NCI-H345 (cell line): ENCODE measurements at regions not wholly inside any gene's neighbourhood (a gene's known extent, or its start where the extent isn't known, plus 50 kb on each side); places are given as distances from the start of the nearest gene placed in this dataset.
"Not testable (repeated sequence)": the region's sequence is repeated elsewhere in the genome, so short reads cannot be mapped to it uniquely, and the experiment has no call there.

Source experiments
- DNase-seq: peaks from one replicate; lab custom pipeline; 2025; lab: John Stamatoyannopoulos, UW

DNA sequence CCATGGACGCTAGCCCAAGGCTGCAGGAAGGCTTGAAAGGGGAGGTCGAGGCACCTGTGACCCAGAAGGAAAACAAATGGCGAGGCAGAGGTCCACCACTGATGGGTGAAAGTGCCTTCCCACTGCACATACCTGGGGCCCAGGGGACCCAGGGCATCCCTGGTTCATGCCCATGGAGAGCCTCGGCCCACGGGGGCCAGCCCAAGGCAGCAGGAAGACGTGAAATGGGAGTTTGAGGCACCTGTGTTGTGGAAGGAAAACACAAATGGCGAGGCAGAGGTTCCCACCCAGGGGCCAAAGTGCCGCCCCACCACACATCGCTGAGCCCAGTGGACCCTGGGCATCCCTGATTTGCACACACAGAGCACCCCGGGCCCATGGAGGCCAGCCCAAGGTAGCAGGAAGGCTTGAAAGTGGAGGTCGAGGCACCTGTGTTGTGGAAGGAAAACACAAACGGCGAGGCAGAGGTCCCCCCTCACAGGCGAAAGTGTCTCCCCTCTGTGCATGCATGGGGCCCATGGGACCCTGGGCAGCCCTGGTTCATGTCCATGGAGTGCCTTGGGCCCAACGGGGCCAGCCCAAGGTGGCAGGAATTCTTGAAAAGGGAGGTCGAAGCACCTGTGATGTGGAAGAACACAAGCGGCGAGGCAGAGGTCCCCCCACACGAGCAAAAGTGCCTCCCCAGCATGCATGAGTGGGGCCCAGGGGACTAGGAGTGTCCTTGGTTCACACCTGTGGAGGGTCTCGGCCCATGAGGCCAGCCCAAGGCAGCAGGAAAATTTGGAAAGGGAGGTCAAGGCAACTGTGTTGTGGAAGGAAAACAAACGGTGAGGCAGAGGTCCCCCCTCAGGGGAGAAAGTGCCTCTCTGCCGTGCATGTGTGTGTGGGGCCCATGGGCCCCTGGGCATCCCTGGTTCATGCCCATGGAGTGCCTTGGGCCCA is 383.3 kb downstream of the ALG10 start:
- DNase-seq, result no peak

DNA sequence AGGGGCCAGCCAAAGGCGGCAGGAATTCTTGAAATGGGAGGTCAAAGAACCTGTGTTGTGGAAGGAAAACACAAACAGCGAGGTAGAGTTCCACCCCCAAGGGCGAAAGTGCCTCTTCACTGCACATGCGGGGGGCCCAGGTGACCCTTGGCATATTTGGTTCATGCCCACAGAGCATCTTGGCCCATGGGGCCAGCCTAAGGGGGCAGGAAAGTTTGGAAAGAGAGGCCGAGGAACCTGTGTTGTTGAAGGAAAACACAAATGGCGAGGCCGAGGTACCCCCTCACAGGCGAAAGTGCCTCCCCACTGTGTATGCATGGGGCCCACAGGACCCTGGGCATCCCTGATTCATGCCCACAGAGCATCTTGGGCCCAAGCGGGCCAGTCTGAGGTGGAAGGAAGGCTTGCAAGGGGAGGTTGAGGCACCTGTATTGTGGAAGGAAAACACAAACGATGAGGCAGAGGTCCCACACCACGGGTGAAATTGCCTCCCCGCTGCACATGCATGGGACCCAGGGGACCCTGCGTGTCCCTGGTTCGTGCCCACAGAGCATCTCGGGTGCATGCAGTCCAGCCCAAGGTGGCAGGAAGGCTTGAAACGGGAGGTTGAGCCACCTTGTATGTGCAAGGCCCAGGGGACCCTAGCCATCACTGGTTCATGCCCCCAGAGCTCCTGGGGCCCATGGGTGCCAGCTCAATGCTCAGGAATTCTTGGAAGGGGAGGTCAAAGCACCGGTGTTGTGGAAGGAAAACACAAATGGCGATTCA is 384.1 kb downstream of the ALG10 start:
- DNase-seq, result no peak

DNA sequence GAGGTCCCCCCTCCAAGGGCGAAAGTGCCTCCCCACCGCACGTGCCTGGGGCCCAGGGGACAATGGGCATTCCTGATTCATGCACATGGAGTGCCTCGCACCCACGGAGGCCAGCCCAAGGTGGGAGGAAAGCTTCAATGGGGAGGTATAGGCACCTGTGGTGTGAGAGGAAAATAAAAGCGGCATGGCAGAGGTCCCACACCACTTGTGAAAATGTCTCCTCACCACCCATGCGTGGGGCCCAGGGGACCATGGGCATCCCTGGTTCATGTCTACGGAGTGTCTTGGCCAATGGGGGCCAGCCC is 384.7 kb downstream of the ALG10 start:
- no peak for DNase-seq

DNA sequence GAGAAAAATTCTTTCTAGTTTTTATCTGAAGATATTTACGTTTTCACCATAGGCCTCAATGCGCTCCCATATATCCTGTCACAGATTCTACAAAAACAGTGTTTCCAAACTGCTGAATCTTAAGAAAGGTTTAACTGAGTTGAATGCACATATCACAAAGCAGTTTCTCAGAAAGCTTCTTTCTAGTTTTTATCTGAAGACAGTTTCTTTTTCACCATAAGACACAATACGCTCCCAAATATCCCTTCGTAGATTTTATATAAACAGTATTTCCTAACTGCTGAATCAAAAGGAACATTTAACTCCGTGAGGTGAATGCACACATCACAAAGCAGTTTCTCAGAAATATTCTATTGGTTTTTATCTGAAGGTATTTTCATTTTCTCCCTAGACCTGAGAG is 385.5 kb downstream of the ALG10 start:
- DNase-seq, result no peak

DNA sequence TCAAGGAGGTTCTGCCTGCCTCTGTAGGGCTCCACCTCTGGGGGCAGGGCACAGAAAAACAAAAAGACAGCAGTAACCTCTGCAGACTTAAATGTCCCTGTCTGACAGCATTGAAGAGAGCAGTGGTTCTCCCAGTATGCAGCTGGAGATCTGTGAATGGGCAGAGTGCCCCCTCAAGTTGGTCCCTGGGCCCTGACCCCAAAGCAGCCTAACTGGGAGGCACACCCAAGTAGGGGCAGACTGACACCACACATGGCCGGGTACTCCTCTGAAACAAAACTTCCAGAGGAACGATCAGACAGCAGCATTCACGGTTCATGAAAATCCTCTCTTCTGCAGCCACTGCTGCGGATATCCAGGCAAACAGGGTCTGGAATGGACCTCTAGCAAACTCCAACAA is 409.2 kb downstream of the ALG10 start:
- not testable (repeated sequence) for DNase-seq
